Natural killer cell treated with Interleukin-12 subunit alpha and Interleukin-12 subunit beta and Interleukin-15 and Interleukin-18, amount 100 ng/mL, for 72 hours (primary cell): ENCODE measurements at regions not wholly inside any gene's neighbourhood (a gene's known extent, or its start where the extent isn't known, plus 50 kb on each side); places are given as distances from the start of the nearest gene placed in this dataset.

Experiments
- ATAC-seq, 2 donors: fragments of 150-1000 bp; cut with Tn5 transposase in 1 of 2; sonication (Bioruptor Pico), chemical (Tn5 transposase) in 1 of 2; 2 replicates each; pipeline ENCODE4 v1.10.0; 2021
- DNase-seq: peaks from one replicate; pipeline ENCODE4 v3.0.0; 2022; ENCODE audit warnings: low spot score
- H3K27ac Mint-ChIP-seq, 2 donors: 1 replicate in 1 of 2; 2 replicates in 1 of 2; pipeline ENCODE4 v1.8.0; 2022; ENCODE audit warnings: mixed read lengths in 2 of 2, mild to moderate bottlenecking in 1 of 2, moderate library complexity in 1 of 2
- H3K27me3 Mint-ChIP-seq, 2 donors: 1 replicate in 1 of 2; 2 replicates in 1 of 2; pipeline ENCODE4 v1.8.0; 2022; ENCODE audit warnings: mixed read lengths in 2 of 2
- H3K36me3 Mint-ChIP-seq: one replicate; pipeline ENCODE4 v1.8.0; 2022; ENCODE audit warnings: mixed read lengths
- H3K4me1 Mint-ChIP-seq, 2 donors: 1 replicate in 1 of 2; 2 replicates in 1 of 2; pipeline ENCODE4 v1.8.0; 2022; ENCODE audit warnings: low read depth in 2 of 2, mixed read lengths in 2 of 2, mild to moderate bottlenecking in 1 of 2
- H3K4me3 Mint-ChIP-seq: one replicate; pipeline ENCODE4 v1.8.0; 2022; ENCODE audit warnings: mixed read lengths
- H3K9me3 Mint-ChIP-seq: 2 replicates; pipeline ENCODE4 v1.8.0; 2022; ENCODE audit warnings: mixed read lengths

DNA sequence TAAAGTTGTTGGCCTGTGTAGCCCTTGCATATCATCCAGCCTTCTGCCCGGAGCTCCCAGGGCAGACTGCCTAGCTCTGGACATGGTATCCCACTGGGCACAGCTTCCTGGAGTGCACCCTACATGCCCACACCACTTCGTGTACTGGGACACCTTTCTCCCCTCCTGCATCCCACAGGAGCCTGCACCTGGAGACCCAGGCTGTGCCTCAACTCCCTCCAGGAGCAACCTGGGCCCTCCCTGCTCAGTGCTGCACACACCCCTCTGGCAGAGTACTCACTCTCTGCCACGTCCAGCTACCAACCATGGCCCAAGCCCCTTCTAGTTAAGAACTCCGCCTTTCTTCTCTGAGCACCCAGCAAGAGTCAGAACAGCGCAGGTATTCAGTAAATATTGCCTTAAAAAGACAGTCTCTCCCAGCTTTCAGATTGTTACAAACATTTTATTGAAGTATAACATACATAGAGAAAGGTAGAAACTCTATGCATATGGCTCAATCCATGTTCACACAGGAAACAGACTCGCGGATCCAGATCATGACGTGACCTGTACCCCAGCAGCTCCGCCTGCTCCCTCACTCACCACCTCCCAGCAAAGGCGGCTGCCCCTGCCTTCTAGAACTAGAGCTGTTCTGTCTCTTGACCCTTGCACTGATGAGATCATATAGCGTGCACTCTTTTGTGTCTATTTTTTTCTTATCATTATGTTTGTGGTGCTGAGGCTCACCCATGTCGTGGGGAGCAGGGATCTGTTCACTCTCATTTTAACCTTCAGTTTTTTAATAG is 98.4 kb upstream of the MYCN start:
- H3K36me3 Mint-ChIP-seq, result no peaks in the 10 kb centered on the region
- DNase-seq (no peak), ATAC-seq (no peak)
- H3K9me3 Mint-ChIP-seq, result no peaks in the 10 kb centered on the region
- H3K27me3 Mint-ChIP-seq, result peaks cover 4 to 6% of the 10 kb centered on the region in 2 donors
- peaks cover 0 to 3% of the 10 kb centered on the region in 2 donors for H3K4me1 Mint-ChIP-seq
- no peak overlapping the region for H3K4me3 Mint-ChIP-seq
- H3K27ac Mint-ChIP-seq, result no peak overlapping the region

DNA sequence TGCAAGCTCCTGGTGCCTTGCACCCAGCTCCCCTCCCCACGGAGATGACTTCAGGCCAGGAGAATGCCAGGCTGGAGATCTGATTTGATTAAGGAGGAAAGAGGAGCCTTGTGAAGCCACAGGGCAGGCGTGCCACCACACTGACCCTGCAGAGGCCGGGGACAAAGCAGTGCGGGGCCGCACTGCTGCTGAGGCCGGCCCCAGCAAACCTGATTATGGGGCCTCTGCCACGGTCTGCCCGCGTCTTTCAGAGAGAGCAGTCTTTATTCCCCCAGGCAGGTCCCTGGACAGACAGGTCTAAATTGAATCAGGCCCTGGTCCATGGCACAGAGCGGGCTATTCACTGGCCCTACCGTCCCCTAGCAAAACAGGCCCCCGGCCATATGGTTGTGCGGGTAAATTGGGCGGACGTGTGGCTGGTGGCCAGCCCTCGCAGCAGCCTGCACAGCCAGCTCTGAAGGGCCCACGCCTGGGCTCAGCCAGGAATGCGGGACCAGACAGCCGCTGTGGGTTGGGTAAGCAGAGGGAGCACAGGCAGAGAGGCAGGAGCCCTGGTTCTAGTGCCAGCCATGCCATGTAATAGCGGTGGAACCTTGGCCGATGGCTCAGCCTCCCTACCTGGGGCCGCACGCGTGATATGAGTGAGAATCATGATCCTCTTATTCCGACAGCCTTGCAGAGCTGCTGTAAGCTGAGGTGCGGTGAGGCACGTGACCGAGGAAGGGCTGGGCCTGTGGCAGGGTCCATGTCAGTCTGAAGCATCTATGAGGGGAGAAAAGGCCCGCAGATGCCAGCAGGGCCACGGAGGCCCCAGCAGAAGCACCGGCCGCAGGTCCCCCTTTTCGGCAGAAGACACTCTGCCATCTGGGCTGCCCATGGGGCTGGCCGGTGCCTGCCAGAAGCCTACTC is 97.3 kb upstream of the MYCN start:
- peaks cover 0 to 3% of the 10 kb centered on the region in 2 donors for H3K4me1 Mint-ChIP-seq
- ATAC-seq (no peak), DNase-seq (no peak)
- H3K9me3 Mint-ChIP-seq, result no peaks in the 10 kb centered on the region
- no peak overlapping the region for H3K27ac Mint-ChIP-seq
- no peak overlapping the region for H3K4me3 Mint-ChIP-seq
- H3K27me3 Mint-ChIP-seq, result peaks cover 4 to 6% of the 10 kb centered on the region in 2 donors
- H3K36me3 Mint-ChIP-seq, result no peaks in the 10 kb centered on the region

DNA sequence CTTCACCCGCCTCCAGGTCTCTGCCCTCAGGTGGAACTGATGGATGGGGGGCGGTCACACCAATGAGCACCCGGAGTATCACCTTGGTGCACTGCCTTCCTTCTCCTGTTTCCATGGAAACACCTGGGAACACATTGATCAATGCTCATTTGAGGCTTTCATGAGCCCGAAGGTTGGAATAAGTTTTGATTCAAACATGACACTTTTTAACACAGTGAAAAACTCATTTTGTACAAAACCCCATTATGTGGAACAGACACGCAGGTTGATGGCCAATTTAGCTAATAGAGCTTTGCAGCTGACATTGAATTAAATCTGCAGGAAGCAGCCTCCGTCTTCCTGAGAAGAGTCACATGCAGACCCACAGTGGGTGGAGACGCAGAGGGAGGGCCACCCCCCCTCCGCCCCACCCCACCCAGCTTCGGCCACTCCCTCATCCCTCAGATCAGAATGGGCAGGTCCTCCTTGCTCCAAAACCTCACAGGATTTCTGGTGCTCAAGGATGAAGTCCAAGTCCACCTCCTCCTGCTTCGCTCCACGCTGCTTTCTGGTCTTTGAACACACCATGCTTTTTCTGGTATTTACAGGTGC is 96.0 kb upstream of the MYCN start:
- H3K27me3 Mint-ChIP-seq, result peaks cover 4 to 6% of the 10 kb centered on the region in 2 donors
- no peaks in the 10 kb centered on the region for H3K9me3 Mint-ChIP-seq
- ATAC-seq, result no peak
- no peaks in the 10 kb centered on the region for H3K36me3 Mint-ChIP-seq
- no peak for DNase-seq
- no peak overlapping the region for H3K4me3 Mint-ChIP-seq
- H3K27ac Mint-ChIP-seq, result no peak overlapping the region
- H3K4me1 Mint-ChIP-seq, result peaks cover 0 to 3% of the 10 kb centered on the region in 2 donors

DNA sequence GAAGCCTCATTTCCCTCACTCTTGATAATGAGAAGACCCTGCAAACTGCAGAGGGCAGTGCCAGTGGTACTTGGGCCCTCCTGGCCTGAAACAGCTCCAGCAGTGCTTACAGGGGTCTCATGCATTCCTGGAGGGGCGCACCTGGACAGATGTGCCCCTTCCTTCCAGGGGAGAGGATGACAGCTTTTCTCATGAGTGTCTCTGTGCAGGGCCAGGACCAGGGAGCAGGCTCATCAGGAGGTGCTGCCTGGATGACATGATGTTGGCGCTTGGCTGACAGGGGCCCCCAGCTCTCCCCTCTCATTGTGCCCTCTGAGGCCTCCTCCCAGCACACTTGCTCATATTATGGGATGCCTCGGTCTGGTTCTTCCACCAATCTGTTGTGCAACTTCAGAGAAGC is 95.1 kb upstream of the MYCN start:
- DNase-seq, result no peak
- H3K4me1 Mint-ChIP-seq, result peaks cover 0 to 3% of the 10 kb centered on the region in 2 donors
- H3K9me3 Mint-ChIP-seq, result no peaks in the 10 kb centered on the region
- ATAC-seq, result no peak
- no peaks in the 10 kb centered on the region for H3K36me3 Mint-ChIP-seq
- no peak overlapping the region for H3K27ac Mint-ChIP-seq
- no peak overlapping the region for H3K4me3 Mint-ChIP-seq
- peaks cover 6 to 7% of the 10 kb centered on the region in 2 donors for H3K27me3 Mint-ChIP-seq

DNA sequence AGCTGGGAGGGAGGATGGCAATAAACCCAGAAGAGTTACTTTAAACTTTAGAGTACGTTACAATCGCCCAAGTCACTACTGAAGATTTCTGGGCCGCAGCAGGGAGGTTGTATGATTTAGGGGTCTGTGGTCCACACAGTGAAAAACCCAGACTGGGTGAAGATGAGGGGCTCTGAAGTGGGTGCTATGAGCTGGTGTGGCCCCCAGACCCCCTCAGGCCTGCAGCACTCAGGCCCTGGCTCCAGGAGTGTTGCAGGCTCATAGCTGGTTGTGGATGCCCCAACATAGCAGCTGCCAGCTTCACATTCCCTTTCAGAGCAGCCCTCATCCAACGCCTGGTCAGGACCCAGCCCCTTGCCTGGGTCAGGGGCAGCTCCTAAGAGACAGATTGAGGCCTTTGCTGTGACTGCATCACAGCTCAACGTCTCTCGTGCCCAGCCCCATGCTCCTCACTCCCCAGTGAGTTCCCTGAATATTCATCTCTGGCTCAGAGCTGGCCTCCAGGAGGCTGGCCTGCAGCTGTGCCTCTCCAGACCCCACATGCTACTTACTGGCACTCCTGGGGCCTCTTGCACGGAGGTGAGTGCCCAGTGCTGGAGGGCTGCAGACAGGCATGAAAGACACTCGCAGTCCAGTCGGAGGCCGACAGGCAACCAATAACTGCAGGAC is 94.5 kb upstream of the MYCN start:
- no peak for ATAC-seq
- Mint-ChIP-seq H3K4me3 (no peak overlapping the region), H3K9me3 (no peaks in the 10 kb centered on the region), H3K27ac (no peak overlapping the region), H3K27me3 (peaks cover 6 to 7% of the 10 kb centered on the region in 2 donors), H3K4me1 (peaks cover 0 to 3% of the 10 kb centered on the region in 2 donors), H3K36me3 (no peaks in the 10 kb centered on the region)
- no peak for DNase-seq

DNA sequence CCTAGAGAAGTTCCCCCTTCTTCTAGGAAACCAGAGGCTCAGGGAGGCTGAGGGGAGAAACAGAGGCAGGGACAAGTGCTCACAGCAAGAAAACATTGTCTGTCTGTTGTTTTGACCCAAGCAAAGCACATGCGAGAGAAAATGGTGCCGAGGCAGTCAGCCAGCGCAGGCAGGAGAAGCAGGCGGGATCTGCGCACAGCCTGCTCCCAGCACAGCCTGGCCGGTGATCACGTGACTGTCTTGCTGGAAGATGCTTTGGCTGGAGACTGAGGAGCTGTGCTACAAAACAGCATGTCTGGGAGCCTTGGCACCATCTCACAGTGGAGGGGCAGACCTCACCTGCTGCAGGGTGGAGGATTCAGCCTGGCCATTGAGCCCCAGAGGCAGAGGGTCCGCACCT is 93.7 kb upstream of the MYCN start:
- peak in 1 of 2 donors; percentile 13 for ATAC-seq
- Mint-ChIP-seq H3K27me3 (peaks cover 6 to 10% of the 10 kb centered on the region in 2 donors), H3K36me3 (no peaks in the 10 kb centered on the region), H3K4me1 (peaks cover 0 to 3% of the 10 kb centered on the region in 2 donors), H3K27ac (no peak overlapping the region), H3K4me3 (no peak overlapping the region), H3K9me3 (no peaks in the 10 kb centered on the region)
- DNase-seq, result no peak

DNA sequence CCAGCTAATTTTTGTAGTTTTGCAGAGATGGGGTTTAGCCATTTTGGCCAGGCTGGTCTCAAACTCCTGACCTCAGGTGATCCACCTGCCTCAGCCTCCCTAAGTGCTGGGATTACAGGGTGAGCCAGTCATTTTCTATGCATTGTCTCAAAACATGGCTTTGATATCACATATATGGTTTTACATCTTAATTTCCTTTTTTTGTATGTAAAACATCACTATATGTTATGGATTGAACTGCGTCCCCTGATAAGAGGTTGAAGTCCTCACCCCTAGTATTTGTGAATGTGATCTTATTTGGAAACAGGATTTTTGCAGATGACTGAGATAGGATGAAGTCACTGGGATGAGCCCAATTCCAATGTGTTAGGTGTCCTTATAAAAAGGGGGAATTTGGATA is 89.8 kb upstream of the MYCN start:
- Mint-ChIP-seq H3K27ac (no peak overlapping the region), H3K36me3 (no peaks in the 10 kb centered on the region), H3K4me1 (no peaks in the 10 kb centered on the region), H3K9me3 (no peaks in the 10 kb centered on the region), H3K27me3 (peaks cover 4 to 9% of the 10 kb centered on the region in 2 donors), H3K4me3 (no peak overlapping the region)
- DNase-seq (no peak), ATAC-seq (no peak)

DNA sequence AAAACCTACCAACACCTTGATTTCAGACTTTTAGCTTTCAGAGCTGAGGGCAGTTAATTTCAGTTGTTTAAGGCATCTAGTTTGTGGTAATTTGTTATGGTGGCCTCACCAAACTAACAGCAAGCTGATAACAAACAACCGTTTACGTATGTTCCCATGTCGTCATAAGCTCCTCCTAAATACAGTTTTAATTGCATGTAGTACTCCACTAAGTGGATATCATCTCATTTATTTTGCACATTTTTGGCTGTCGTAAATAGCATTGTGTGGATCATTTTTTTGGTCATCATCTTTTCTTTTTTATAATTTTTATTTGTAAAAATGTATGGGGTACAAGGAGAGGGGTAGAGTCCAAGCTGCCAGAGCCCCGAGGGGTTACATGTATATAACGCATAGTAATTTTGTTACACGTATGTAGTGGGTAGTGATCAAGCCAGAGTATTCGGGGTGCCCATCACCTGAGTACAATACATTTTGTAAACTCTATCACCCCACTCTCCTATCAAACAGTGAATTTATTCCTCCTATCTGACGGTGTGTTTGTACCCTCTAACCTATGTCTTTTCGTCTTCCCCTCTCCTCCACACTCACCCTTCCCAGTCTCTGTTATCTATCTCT is 89.2 kb upstream of the MYCN start:
- H3K9me3 Mint-ChIP-seq, result no peaks in the 10 kb centered on the region
- ATAC-seq (no peak), DNase-seq (no peak)
- H3K36me3 Mint-ChIP-seq, result no peaks in the 10 kb centered on the region
- H3K4me3 Mint-ChIP-seq, result no peak overlapping the region
- no peak overlapping the region for H3K27ac Mint-ChIP-seq
- H3K27me3 Mint-ChIP-seq, result peaks cover 7 to 10% of the 10 kb centered on the region in 2 donors
- H3K4me1 Mint-ChIP-seq, result no peaks in the 10 kb centered on the region

DNA sequence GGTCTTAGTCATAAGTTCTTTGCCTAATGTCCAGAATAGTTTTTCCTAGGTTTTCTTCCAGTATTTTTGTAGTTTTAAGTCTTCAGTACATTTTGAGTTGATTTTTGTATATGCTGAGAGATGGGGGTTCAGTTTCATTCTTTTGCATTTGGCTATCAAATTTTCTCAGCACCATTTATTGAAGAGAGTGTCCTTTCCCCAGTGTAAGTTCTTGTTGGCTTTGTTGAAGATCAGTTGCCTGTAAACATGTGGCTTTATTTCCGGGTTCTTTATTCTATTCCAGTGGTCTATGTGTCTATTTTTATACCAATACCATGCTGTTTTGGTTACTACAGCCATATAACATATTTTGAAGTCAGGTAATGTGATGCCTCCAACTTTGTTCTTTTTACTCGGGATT is 87.5 kb upstream of the MYCN start:
- H3K27ac Mint-ChIP-seq, result no peak overlapping the region
- peaks cover 13 to 19% of the 10 kb centered on the region in 2 donors for H3K27me3 Mint-ChIP-seq
- no peaks in the 10 kb centered on the region for H3K4me1 Mint-ChIP-seq
- H3K9me3 Mint-ChIP-seq, result no peaks in the 10 kb centered on the region
- no peak for DNase-seq
- ATAC-seq, result no peak
- no peak overlapping the region for H3K4me3 Mint-ChIP-seq
- H3K36me3 Mint-ChIP-seq, result no peaks in the 10 kb centered on the region

DNA sequence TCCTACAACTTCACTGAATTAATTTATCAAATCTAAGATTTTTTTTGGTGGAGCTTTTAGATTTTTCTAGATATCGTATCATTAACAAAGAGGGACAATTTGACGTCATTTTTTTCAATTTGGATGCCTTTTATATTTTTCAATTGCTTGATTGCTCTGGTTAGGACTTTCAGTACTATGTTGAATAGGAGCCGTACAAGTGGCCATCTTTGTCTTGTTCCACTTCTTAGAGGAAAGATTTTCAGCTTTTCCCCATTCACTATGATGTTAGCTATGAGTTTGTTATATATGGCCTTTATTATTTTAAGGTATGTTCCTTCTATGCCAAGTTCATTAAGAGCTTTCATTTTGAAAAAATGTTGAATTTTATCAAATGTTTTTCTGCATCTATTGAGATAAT is 86.4 kb upstream of the MYCN start:
- Mint-ChIP-seq H3K4me3 (no peak overlapping the region), H3K36me3 (no peaks in the 10 kb centered on the region), H3K4me1 (no peaks in the 10 kb centered on the region), H3K9me3 (no peaks in the 10 kb centered on the region), H3K27ac (no peak overlapping the region), H3K27me3 (peaks cover 13 to 19% of the 10 kb centered on the region in 2 donors)
- no peak for DNase-seq
- no peak for ATAC-seq

DNA sequence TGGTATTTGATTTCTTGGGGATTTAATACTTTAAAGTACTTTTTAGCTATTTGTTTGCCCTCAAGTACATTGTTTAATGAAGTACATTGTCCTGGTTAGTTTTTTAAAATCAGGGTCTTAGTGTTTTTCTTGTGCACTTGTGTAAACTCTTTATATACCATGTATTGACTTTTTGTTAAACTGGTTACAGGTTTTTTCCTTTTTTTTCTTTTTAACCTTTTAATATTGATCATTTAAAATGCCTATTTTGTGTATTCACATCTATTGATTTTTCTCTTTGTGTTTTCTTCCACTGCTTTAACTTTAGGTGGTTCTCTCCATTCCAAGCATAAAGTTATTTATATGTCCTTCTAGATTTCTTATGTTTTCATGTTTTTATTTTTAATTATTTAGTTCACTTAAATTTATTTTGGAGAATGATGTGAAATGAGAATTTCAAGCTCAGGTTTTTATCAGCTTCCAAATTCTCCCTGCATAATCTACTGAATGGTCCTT is 84.5 kb upstream of the MYCN start:
- Mint-ChIP-seq H3K4me3 (no peak overlapping the region), H3K9me3 (no peaks in the 10 kb centered on the region), H3K36me3 (no peaks in the 10 kb centered on the region), H3K27ac (no peak overlapping the region), H3K4me1 (no peaks in the 10 kb centered on the region), H3K27me3 (peaks cover 12 to 19% of the 10 kb centered on the region in 2 donors)
- ATAC-seq (no peak), DNase-seq (no peak)

DNA sequence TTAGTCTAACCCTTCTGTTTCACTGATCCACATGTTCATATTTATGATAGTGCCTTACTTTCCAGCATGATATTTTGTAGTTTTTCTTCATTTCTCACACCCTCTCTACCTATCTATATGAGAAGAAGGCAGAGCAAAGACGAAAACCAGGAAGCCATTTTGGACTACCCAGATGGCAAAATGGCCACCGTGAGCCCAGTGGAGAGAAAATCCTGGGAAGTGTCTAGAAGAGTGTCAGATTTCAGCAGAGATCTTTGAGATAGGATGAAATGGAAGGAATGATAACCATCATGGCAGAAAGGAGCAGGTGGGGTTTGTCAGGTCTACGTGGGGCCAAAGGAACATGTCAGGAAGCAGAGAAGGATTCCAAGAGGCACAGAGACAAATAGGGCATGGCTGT is 84.0 kb upstream of the MYCN start:
- Mint-ChIP-seq H3K9me3 (no peaks in the 10 kb centered on the region), H3K4me3 (no peak overlapping the region), H3K4me1 (no peaks in the 10 kb centered on the region), H3K36me3 (no peaks in the 10 kb centered on the region), H3K27ac (no peak overlapping the region), H3K27me3 (peaks cover 12 to 19% of the 10 kb centered on the region in 2 donors)
- ATAC-seq (no peak), DNase-seq (no peak)

DNA sequence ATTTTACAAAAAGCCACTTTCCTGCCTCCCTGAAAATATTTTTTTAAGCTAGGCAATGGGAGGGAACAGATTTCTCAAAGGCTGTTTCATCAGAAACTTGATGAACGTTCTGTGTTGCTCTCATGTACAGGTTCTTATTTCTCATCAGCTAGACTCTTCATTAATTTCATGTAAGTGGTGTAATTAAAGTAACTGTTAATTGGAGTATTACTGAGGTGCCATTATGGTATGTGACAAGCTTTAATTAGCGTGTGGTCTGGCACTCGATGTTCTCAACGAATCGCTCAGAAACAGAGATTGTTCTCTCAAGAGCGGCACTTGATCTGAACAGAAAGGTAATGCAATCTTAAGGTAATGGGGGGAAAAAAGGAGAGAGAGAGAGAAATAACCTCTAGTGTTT is 81.9 kb upstream of the MYCN start:
- ATAC-seq (no peak), DNase-seq (no peak)
- H3K36me3 Mint-ChIP-seq, result no peaks in the 10 kb centered on the region
- H3K27ac Mint-ChIP-seq, result no peak overlapping the region
- H3K4me3 Mint-ChIP-seq, result no peak overlapping the region
- peaks cover 10 to 30% of the 10 kb centered on the region in 2 donors for H3K27me3 Mint-ChIP-seq
- H3K9me3 Mint-ChIP-seq, result no peaks in the 10 kb centered on the region
- H3K4me1 Mint-ChIP-seq, result no peaks in the 10 kb centered on the region
